Smooth muscle cell (in vitro differentiated cells): ENCODE measurements at regions not wholly inside any gene's neighbourhood (a gene's known extent, or its start where the extent isn't known, plus 50 kb on each side); places are given as distances from the start of the nearest gene placed in this dataset.

Experiments used
- DNase-seq: peaks from one replicate; lab custom pipeline; 2025; ENCODE audit not compliant: unreplicated experiment; lab: John Stamatoyannopoulos, UW
- H2AFZ ChIP-seq: fragments of 200-600 bp; sonication (generic); 2 replicates; pipeline ENCODE4 v1.6.0; 2016; ENCODE audit warnings: antibody characterized with exemption, low read depth, mild to moderate bottlenecking
- H3F3A ChIP-seq: fragments of 200-600 bp; sonication (generic); 2 replicates; pipeline ENCODE4 v1.6.0; 2017; ENCODE audit warnings: antibody characterized with exemption, low read depth
- H3K27ac ChIP-seq: fragments of 200-600 bp; sonication (generic); 2 replicates; pipeline ENCODE4 v1.5.1; 2016; ENCODE audit warnings: low read depth, mild to moderate bottlenecking
- H3K27me3 ChIP-seq: fragments of 200-600 bp; sonication (generic); 2 replicates; pipeline ENCODE4 v1.6.1; 2016; ENCODE audit warnings: low read depth, mild to moderate bottlenecking
- H3K36me3 ChIP-seq: fragments of 200-600 bp; sonication (generic); 2 replicates; pipeline ENCODE4 v1.5.1; 2016; ENCODE audit warnings: low read depth
- H3K4me1 ChIP-seq: fragments of 200-600 bp; sonication (generic); 2 replicates; pipeline ENCODE4 v1.5.1; 2016; ENCODE audit warnings: low read depth
- H3K4me2 ChIP-seq: fragments of 200-600 bp; sonication (generic); 2 replicates; pipeline ENCODE4 v1.6.0; 2016; ENCODE audit warnings: mild to moderate bottlenecking
- H3K4me3 ChIP-seq: fragments of 200-600 bp; sonication (generic); 2 replicates; pipeline ENCODE4 v1.5.1; 2016; ENCODE audit warnings: mild to moderate bottlenecking
- H3K79me2 ChIP-seq: fragments of 200-600 bp; sonication (generic); 2 replicates; pipeline ENCODE4 v1.6.0; 2016; ENCODE audit warnings: low read depth, mild to moderate bottlenecking
- H3K9ac ChIP-seq: fragments of 200-600 bp; sonication (generic); 2 replicates; pipeline ENCODE4 v1.6.0; 2016; ENCODE audit warnings: low read depth
- H3K9me3 ChIP-seq: fragments of 200-600 bp; sonication (generic); replicated peaks from 2 replicates; pipeline ENCODE4 v1.5.1; 2016; ENCODE audit warnings: low read depth
- H4K20me1 ChIP-seq: fragments of 200-600 bp; sonication (generic); 2 replicates; pipeline ENCODE4 v1.6.0; 2016; ENCODE audit warnings: low read depth
- CTCF ChIP-seq: fragments of 200-600 bp; sonication (generic); IDR thresholded peaks from 2 replicates; pipeline ENCODE4 v1.5.1; 2017; ENCODE audit warnings: borderline replicate concordance, mild to moderate bottlenecking, antibody characterized with exemption; ENCODE audit not compliant: insufficient read depth, poor library complexity, severe bottlenecking
- WGBS: methylation state at CpG from one replicate; pipeline ENCODE4 v1.1.7; 2016; ENCODE audit warnings: low lambda C conversion rate; 5-methylcytosine and 5-hydroxymethylcytosine counted together

- DNase-seq = no peak
- Histone ChIP-seq H3K36me3 (no peaks in the 10 kb centered on the region), H2AFZ (no peak overlapping the region), H3K4me2 (no peak overlapping the region), H3K79me2 (no peaks in the 10 kb centered on the region), H3K4me1 (no peaks in the 10 kb centered on the region), H3K9ac (no peak overlapping the region), H3K9me3 (no peaks in the 10 kb centered on the region), H3K27ac (no peak overlapping the region), H3K27me3 (no peaks in the 10 kb centered on the region), H3K4me3 (no peak overlapping the region), H4K20me1 (no peaks in the 10 kb centered on the region), H3F3A (no peaks in the 10 kb centered on the region)
- no peak for TF ChIP-seq CTCF
- 84% methylated on average over 3 of the region's 3 CpGs for WGBS
These were observed 271.6 kb upstream of the KAZN start for GRCh38 chr1:14326857-14327256.

DNA sequence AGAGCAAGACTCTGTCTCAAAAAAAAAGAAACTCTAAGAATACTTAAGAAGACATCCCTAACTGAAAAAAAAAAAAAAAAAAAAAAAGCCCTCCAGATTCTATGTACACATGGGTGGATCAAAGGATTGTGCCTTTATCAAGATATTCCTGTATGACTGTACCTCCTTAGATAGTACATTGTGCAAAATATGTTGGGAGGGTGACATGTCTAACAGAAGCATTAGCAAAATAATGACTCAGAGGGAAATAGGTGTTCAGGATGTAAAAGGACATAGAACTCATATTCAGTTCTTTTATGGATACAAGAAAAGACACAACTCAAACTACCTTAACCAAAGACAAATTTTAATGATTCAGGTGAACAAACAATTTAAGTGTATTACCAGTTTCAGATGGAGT is 269.8 kb upstream of the KAZN start:
- Histone ChIP-seq H3F3A (no peaks in the 10 kb centered on the region), H3K27me3 (no peaks in the 10 kb centered on the region), H3K9me3 (no peaks in the 10 kb centered on the region), H3K36me3 (no peaks in the 10 kb centered on the region), H2AFZ (no peak overlapping the region), H3K4me1 (no peaks in the 10 kb centered on the region), H4K20me1 (no peaks in the 10 kb centered on the region), H3K9ac (no peak overlapping the region), H3K79me2 (no peaks in the 10 kb centered on the region), H3K4me3 (no peak overlapping the region), H3K4me2 (no peak overlapping the region), H3K27ac (no peak overlapping the region)
- TF ChIP-seq CTCF = no peak
- no peak for DNase-seq

DNA sequence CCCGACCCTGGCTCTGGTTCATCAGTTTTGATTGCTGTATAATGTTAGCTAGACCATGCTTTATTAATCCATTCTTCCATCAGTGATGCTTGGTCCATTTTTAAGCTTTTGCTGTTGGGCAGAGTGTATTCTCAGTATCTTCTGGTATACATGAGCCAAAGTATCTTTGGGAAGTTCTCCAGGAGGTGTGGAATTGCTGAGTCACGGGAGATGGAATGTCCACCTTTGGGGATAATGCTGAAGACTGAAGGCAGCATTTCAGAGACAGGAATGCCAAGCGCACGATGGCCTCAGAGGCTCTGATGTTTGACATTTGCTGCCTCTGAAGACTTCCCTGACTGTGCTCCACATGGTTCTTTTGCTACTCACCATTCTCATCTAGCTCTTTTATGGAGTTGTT is 266.3 kb upstream of the KAZN start:
- TF ChIP-seq CTCF = no peak
- DNase-seq = no peak
- 87% methylated on average over 4 of the region's 4 CpGs for WGBS
- Histone ChIP-seq H3K36me3 (no peaks in the 10 kb centered on the region), H3F3A (no peaks in the 10 kb centered on the region), H3K27me3 (no peaks in the 10 kb centered on the region), H3K79me2 (no peaks in the 10 kb centered on the region), H3K4me1 (no peaks in the 10 kb centered on the region), H3K4me2 (no peak overlapping the region), H3K4me3 (no peak overlapping the region), H3K9me3 (no peaks in the 10 kb centered on the region), H4K20me1 (no peaks in the 10 kb centered on the region), H3K9ac (no peak overlapping the region), H2AFZ (no peak overlapping the region), H3K27ac (no peak overlapping the region)

GRCh38 chr1:14334336-14335176 is 263.9 kb upstream of the KAZN start:
- DNase-seq = no peak
- WGBS = 84% methylated on average over 7 of the region's 7 CpGs

More at GRCh38 chr1:14334336-14335176, 263.9 kb upstream of the KAZN start:
- Histone ChIP-seq H4K20me1 (no peaks in the 10 kb centered on the region), H3K4me3 (no peak overlapping the region), H3K79me2 (no peaks in the 10 kb centered on the region), H2AFZ (no peak overlapping the region), H3K4me1 (no peaks in the 10 kb centered on the region), H3K36me3 (no peaks in the 10 kb centered on the region), H3F3A (no peaks in the 10 kb centered on the region), H3K9me3 (no peaks in the 10 kb centered on the region), H3K4me2 (no peak overlapping the region), H3K27ac (no peak overlapping the region), H3K27me3 (no peaks in the 10 kb centered on the region), H3K9ac (no peak overlapping the region)
- no peak for TF ChIP-seq CTCF
